ENCODE measurements at regions not wholly inside any gene's neighbourhood (a gene's known extent, or its start where the extent isn't known, plus 50 kb on each side); places are given as distances from the start of the nearest gene placed in this dataset.
"Not testable (repeated sequence)": the region's sequence is repeated elsewhere in the genome, so short reads cannot be mapped to it uniquely, and the experiment has no call there.

DNA sequence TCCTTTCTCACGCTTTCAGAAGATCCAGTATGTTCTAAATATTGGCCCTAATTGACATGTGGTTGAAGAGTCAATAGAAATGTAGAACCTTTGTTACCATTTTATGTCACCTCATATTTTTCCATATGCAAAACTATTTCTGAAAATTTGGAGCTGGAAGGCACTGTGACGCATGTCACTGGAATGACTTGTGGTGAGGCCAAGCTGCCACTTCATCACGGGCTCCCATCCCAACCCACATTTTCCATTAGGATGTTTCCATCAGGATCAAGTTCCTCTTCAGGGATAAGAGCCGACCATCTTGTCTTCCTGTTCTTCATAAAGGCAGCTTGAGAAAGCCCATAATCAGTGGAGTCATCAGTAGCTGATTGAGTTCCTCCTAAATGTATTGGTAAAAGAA lies 1241.7 kb downstream of the GATA3 start:
- Mint-ChIP-seq H3K4me1 (peaks cover 10% of the 10 kb centered on the region), H3K36me3 (no peaks in the 10 kb centered on the region), H3K27ac (no peak overlapping the region), H3K4me3 (no peak overlapping the region), H3K9me3 (no peaks in the 10 kb centered on the region)
- DNase-seq (ENCODE audit: low spot score in 2 of 2) (no peak), ATAC-seq (no peak)

GRCh38 chr10:9297580-9297979 lies 1243.1 kb downstream of the GATA3 start:
- Mint-ChIP-seq H3K27ac (no peak overlapping the region), H3K4me3 (no peak overlapping the region), H3K36me3 (no peaks in the 10 kb centered on the region), H3K9me3 (no peaks in the 10 kb centered on the region), H3K4me1 (peaks cover 10% of the 10 kb centered on the region)
- ATAC-seq = no peak
- no peak for DNase-seq (ENCODE audit: low spot score in 2 of 2)

DNA sequence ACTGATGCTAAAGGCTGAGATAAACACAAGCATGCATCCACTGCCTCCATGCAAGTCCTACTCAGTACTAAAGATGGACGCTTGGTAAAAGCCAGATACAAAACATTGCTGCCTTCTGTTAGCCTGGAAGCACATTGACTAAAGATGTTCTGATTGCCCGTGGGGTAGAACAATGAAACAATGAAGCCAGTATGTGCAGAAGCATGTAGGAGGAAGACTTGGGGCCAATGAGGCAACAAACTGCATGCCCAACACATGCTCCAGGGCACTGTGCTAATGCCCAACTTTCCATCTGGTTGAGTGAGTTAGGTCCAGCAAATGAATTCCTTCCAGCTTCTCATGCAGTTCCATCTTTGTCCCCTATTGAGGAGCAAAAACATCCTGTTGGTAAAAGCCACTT lies 1245.5 kb downstream of the GATA3 start:
- ATAC-seq = no peak
- Mint-ChIP-seq H3K4me1 (peaks cover 7% of the 10 kb centered on the region), H3K4me3 (no peak overlapping the region)

DNA sequence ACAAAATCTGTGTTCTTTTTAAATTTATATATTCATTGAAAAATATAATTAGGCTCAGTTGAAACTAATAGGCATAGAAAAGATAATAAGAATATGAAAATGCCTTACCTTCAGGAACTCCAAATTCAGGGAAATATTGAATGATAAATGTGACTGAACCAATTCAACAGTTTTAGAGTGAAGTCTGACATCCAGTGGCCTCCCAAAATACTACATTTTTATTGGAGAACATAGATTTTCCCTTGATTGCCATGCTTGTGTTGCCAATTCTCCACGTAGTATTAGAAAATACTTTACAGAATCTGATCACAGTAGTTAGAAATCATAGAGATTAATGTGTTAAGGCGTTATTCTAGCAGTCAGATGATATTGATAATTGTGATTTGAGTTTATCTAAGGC lies 1246.7 kb downstream of the GATA3 start:
- H3K36me3 Mint-ChIP-seq = no peaks in the 10 kb centered on the region
- ATAC-seq (no peak), DNase-seq (ENCODE audit: low spot score in 2 of 2) (no peak)
- no peak overlapping the region for H3K27ac Mint-ChIP-seq
- no peaks in the 10 kb centered on the region for H3K4me1 Mint-ChIP-seq
- H3K4me3 Mint-ChIP-seq = no peak overlapping the region
- H3K9me3 Mint-ChIP-seq = no peaks in the 10 kb centered on the region

More for the DNA sequence above, 1245.5 kb downstream of the GATA3 start:
- Mint-ChIP-seq H3K36me3 (no peaks in the 10 kb centered on the region), H3K27ac (no peak overlapping the region), H3K9me3 (no peaks in the 10 kb centered on the region)
- no peak for DNase-seq (ENCODE audit: low spot score in 2 of 2)

DNA sequence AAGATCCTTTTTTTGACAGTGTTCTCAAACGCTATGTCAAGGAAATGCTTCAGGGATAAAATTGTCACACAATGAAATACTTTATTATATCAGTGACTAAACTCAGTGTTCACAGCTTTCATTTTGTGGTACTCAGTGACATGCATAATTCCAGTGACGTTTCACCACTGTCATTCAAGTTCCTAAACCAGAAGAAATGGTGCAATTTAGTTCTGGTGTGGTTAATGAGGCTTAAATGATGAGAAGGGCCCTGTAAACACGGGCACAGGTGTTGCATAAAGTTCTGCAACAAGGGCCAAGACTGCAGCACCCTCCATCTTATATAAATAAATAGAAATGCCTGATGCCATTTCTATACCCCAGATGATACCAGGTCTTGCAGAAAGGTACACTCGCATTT lies 1247.1 kb downstream of the GATA3 start:
- H3K36me3 Mint-ChIP-seq = no peaks in the 10 kb centered on the region
- no peak overlapping the region for H3K4me3 Mint-ChIP-seq
- H3K9me3 Mint-ChIP-seq = no peaks in the 10 kb centered on the region
- H3K4me1 Mint-ChIP-seq = no peaks in the 10 kb centered on the region
- no peak for DNase-seq (ENCODE audit: low spot score in 2 of 2)
- ATAC-seq = no peak
- no peak overlapping the region for H3K27ac Mint-ChIP-seq

DNA sequence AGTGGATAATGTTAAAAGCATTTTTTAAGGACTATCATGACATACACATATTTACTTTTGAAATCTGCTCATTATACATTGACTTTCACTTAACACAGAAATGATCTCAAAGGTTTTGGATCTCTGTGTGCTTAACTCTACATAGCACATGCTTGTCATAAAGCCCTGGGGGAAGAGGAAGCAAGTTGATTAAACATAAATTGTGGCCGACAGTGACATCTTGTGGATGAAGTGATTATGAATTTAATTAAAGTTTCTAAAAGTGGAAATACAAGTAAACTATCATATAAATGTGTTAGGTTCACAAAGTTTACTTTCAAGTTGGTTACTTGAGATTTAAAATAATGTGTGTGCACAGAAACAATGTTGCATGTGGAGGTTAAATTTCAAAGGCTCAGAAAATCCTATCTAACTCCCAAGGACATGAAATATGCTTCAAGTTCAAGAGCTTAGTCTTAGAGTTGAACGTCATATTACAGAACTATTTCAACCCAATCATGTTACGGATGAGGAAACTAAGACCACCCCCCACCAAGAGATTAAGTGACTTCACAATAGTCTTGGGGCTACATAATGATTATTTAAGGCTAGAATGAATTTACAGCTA lies 1247.8 kb downstream of the GATA3 start:
- no peaks in the 10 kb centered on the region for H3K4me1 Mint-ChIP-seq
- no peaks in the 10 kb centered on the region for H3K36me3 Mint-ChIP-seq
- DNase-seq (ENCODE audit: low spot score in 2 of 2) (no peak), ATAC-seq (no peak)
- H3K4me3 Mint-ChIP-seq = no peak overlapping the region
- H3K27ac Mint-ChIP-seq = no peak overlapping the region
- no peaks in the 10 kb centered on the region for H3K9me3 Mint-ChIP-seq

DNA sequence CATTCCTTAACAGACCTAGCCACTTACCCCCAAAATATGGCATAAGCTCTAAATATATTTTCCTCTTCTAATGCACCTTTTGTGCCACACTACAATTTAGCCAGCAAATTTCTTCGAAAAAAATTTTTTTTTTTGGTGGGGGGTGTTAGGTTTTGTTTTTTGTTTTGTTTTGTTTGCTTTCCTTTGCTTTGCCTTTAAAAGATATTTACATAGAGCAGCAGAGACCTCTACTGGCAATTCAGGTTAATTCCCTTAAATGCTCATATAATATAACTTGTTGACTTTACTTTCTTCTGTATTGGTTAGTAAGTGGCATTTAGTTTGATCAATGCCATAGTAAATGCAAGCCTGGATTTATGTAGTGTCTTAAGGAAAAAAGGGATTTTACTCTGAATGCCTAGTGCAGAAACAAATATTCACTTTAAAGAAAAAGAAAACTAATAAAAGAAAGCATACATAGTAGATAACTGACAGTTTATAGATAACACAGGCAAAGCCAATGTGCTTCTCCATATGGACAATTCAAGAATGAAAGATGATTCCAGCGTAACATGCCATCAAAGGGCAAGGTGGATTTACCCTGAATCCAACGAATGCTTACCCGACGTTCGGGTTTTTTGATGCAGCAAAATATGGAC lies 1250.6 kb downstream of the GATA3 start:
- H3K36me3 Mint-ChIP-seq = no peaks in the 10 kb centered on the region
- ATAC-seq (no peak), DNase-seq (ENCODE audit: low spot score in 2 of 2) (no peak)
- H3K4me1 Mint-ChIP-seq = no peaks in the 10 kb centered on the region
- H3K4me3 Mint-ChIP-seq = no peak overlapping the region
- no peaks in the 10 kb centered on the region for H3K9me3 Mint-ChIP-seq
- H3K27ac Mint-ChIP-seq = no peak overlapping the region

- H3K27ac Mint-ChIP-seq = no peak overlapping the region
- ATAC-seq (no peak), DNase-seq (ENCODE audit: low spot score in 2 of 2) (no peak)
- no peaks in the 10 kb centered on the region for H3K4me1 Mint-ChIP-seq
- H3K36me3 Mint-ChIP-seq = no peaks in the 10 kb centered on the region
- no peaks in the 10 kb centered on the region for H3K9me3 Mint-ChIP-seq
- no peak overlapping the region for H3K4me3 Mint-ChIP-seq
Observed at GRCh38 chr10:9311702-9312499, 1257.4 kb downstream of the GATA3 start.

- ATAC-seq = no peak
- Mint-ChIP-seq H3K4me1 (no peaks in the 10 kb centered on the region), H3K4me3 (no peak overlapping the region), H3K36me3 (no peaks in the 10 kb centered on the region), H3K27ac (no peak overlapping the region), H3K9me3 (no peaks in the 10 kb centered on the region)
- no peak for DNase-seq (ENCODE audit: low spot score in 2 of 2)
Observed at GRCh38 chr10:9315292-9315691, 1260.8 kb downstream of the GATA3 start.

DNA sequence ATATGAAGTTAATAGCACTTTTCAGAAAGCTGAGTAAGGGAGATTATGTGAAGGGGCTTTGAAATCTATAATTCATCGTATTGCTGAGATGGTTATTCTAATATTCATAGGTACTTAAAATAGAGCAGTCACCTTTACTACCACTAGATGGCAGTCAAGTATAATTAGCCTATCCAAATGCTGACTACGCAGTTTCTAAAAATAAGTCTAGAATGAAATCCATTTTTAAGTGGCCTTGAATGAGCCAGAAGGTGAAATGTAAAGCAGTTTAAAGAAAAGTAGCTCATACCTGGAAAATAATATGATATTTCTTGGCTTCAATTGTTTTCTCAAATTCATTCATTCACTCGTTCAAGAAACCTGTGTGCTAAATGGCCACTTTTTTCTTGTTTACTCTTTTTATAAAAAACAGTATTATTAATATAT lies 1277.1 kb downstream of the GATA3 start:
- ATAC-seq (no peak), DNase-seq (ENCODE audit: low spot score in 2 of 2) (no peak)
- H3K27ac Mint-ChIP-seq = no peak overlapping the region
- no peaks in the 10 kb centered on the region for H3K4me1 Mint-ChIP-seq
- no peaks in the 10 kb centered on the region for H3K9me3 Mint-ChIP-seq
- H3K36me3 Mint-ChIP-seq = no peaks in the 10 kb centered on the region
- H3K4me3 Mint-ChIP-seq = no peak overlapping the region

- ATAC-seq = no peak
- no peak overlapping the region for H3K4me3 Mint-ChIP-seq
- H3K27ac Mint-ChIP-seq = no peak overlapping the region
- no peaks in the 10 kb centered on the region for H3K4me1 Mint-ChIP-seq
- no peaks in the 10 kb centered on the region for H3K9me3 Mint-ChIP-seq
- no peaks in the 10 kb centered on the region for H3K36me3 Mint-ChIP-seq
- DNase-seq (ENCODE audit: low spot score in 2 of 2) = no peak
Observed at GRCh38 chr10:9334270-9334669, 1279.8 kb downstream of the GATA3 start.

- ATAC-seq (no peak), DNase-seq (ENCODE audit: low spot score in 2 of 2) (no peak)
- no peak overlapping the region for H3K4me3 Mint-ChIP-seq
- no peak overlapping the region for H3K27ac Mint-ChIP-seq
- H3K4me1 Mint-ChIP-seq = no peaks in the 10 kb centered on the region
- no peaks in the 10 kb centered on the region for H3K36me3 Mint-ChIP-seq
- no peaks in the 10 kb centered on the region for H3K9me3 Mint-ChIP-seq
Observed at GRCh38 chr10:9339716-9340115, 1285.2 kb downstream of the GATA3 start.

- no peak for ATAC-seq
- no peak for DNase-seq (ENCODE audit: low spot score in 2 of 2)
- no peak overlapping the region for H3K27ac Mint-ChIP-seq
- peaks cover 6% of the 10 kb centered on the region for H3K9me3 Mint-ChIP-seq
- no peak overlapping the region for H3K4me3 Mint-ChIP-seq
- H3K36me3 Mint-ChIP-seq = no peaks in the 10 kb centered on the region
- H3K4me1 Mint-ChIP-seq = no peaks in the 10 kb centered on the region
Observed at GRCh38 chr10:9342885-9343570, 1288.5 kb downstream of the GATA3 start.

DNA sequence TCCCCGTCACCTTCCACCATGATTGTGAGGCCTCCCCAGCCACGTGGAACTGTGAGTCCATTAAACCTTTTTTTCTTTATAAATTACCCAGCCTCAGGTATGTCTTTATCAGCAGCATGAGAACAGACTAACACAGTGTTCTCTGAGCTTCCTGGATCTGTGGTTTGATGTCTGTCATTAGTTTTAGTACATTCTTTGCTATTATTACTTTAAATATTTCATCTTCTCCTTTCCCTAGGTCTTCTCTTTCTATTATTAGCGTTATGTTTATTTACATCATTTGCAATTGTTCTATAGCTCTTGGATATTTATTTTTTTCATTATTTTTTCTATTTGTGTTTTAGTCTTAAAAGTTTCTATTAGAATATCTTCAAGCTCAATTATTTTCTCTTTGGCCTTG lies 1293.4 kb downstream of the GATA3 start:
- H3K4me3 Mint-ChIP-seq; H3K27ac Mint-ChIP-seq; ATAC-seq; H3K9me3 Mint-ChIP-seq; DNase-seq (ENCODE audit: low spot score in 2 of 2); H3K36me3 Mint-ChIP-seq; H3K4me1 Mint-ChIP-seq: not testable (repeated sequence)

DNA sequence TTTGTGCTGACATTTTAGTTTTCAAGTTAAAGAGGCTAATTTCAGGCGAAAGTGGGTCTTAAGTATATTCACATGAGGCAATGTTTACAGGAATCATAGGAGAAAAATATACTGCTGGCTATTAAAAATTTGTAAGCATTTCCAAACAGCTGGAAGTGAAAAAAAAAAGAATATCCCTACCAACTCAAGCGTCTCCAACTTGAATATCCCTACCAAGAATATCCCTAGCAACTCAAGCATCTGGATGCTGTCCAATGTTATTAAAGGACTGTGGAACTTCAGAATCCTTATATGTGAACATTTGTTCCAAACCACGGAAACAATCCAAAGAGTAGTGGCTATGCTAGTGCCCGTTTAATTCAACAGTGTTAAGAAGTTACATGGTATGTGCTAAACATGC lies 1303.0 kb downstream of the GATA3 start:
- H3K27ac Mint-ChIP-seq = no peak overlapping the region
- DNase-seq (ENCODE audit: low spot score in 2 of 2) (no peak), ATAC-seq (no peak)
- no peaks in the 10 kb centered on the region for H3K9me3 Mint-ChIP-seq
- no peaks in the 10 kb centered on the region for H3K36me3 Mint-ChIP-seq
- no peak overlapping the region for H3K4me3 Mint-ChIP-seq
- no peaks in the 10 kb centered on the region for H3K4me1 Mint-ChIP-seq

All from stimulated activated effector memory CD8-positive, alpha-beta T cell treated with anti-CD3 and anti-CD28 coated beads, Interleukin-12 subunit alpha, Interleukin-12 subunit beta, amount 100 ng/mL, for 72 hours (primary cell).